ENCODE measurements at regions not wholly inside any gene's neighbourhood (a gene's known extent, or its start where the extent isn't known, plus 50 kb on each side); places are given as distances from the start of the nearest gene placed in this dataset.
A peak's percentile ranks its signal among the peaks of the same experiment; 100 is the strongest.
"Not testable (repeated sequence)": the region's sequence is repeated elsewhere in the genome, so short reads cannot be mapped to it uniquely, and the experiment has no call there.

- peak; percentile 0 for DNase-seq
Observed at GRCh38 chrX:131830400-131831184, 192.5 kb upstream of the STK26 start.

GRCh38 chrX:131831185-131831520, 191.9 kb upstream of the STK26 start:
- DNase-seq = no peak

- DNase-seq = no peak
Observed at GRCh38 chrX:131836161-131836560, 186.9 kb upstream of the STK26 start.

- DNase-seq = no peak
Observed at GRCh38 chrX:131837325-131837724, 185.8 kb upstream of the STK26 start.

GRCh38 chrX:131840799-131841495, 182.2 kb upstream of the STK26 start:
- DNase-seq = no peak

GRCh38 chrX:131841496-131842437, 181.3 kb upstream of the STK26 start:
- peak; percentile 61 for DNase-seq

GRCh38 chrX:131843987-131844386, 179.1 kb upstream of the STK26 start:
- DNase-seq = no peak

- no peak for DNase-seq
Observed at GRCh38 chrX:131845201-131845600, 177.9 kb upstream of the STK26 start.

- no peak for DNase-seq
Observed at GRCh38 chrX:131845771-131846170, 177.3 kb upstream of the STK26 start.

- not testable (repeated sequence) for DNase-seq
Observed at GRCh38 chrX:131850964-131851363, 172.1 kb upstream of the STK26 start.

GRCh38 chrX:131853440-131853839, 169.7 kb upstream of the STK26 start:
- no peak for DNase-seq

GRCh38 chrX:131854581-131854980, 168.5 kb upstream of the STK26 start:
- no peak for DNase-seq

GRCh38 chrX:131861088-131861787, 161.9 kb upstream of the STK26 start:
- no peak for DNase-seq

- DNase-seq = no peak
Observed at GRCh38 chrX:131862321-131862720, 160.8 kb upstream of the STK26 start.

- DNase-seq = no peak
Observed at GRCh38 chrX:131869182-131869581, 153.9 kb upstream of the STK26 start.

- no peak for DNase-seq
Observed at GRCh38 chrX:131874300-131874699, 148.8 kb upstream of the STK26 start.

GRCh38 chrX:131875827-131876226, 147.3 kb upstream of the STK26 start:
- not testable (repeated sequence) for DNase-seq

- no peak for DNase-seq
Observed at GRCh38 chrX:131881194-131881593, 141.9 kb upstream of the STK26 start.

GRCh38 chrX:131885042-131885441, 138.1 kb upstream of the STK26 start:
- DNase-seq = not testable (repeated sequence)

- DNase-seq = not testable (repeated sequence)
Observed at GRCh38 chrX:131893857-131894256, 129.2 kb upstream of the STK26 start.

GRCh38 chrX:131894995-131895394, 128.1 kb upstream of the STK26 start:
- no peak for DNase-seq

- no peak for DNase-seq
Observed at GRCh38 chrX:131895807-131896206, 127.3 kb upstream of the STK26 start.

GRCh38 chrX:131901546-131901945, 121.6 kb upstream of the STK26 start:
- DNase-seq = no peak
